ENCODE measurements at regions not wholly inside any gene's neighbourhood (a gene's known extent, or its start where the extent isn't known, plus 50 kb on each side); places are given as distances from the start of the nearest gene placed in this dataset.

GRCh38 chr2:121881038-121881437 is 125.6 kb downstream of the TSN start:
- H3K4me1 ChIP-seq (ENCODE audit: insufficient read depth): no peaks in the 10 kb centered on the region
- H3K27ac ChIP-seq: no peak overlapping the region
- no peaks in the 10 kb centered on the region for H3K36me3 ChIP-seq
- WGBS, 3 donors: 88 to 92% (median 92%) methylated on average over 4 of the region's 4 CpGs
- peaks cover 0 to 3% of the 10 kb centered on the region in 2 donors for H3K9me3 ChIP-seq
- TF ChIP-seq EP300 (IDR thresholded peaks at IDR 0.05) (no peak), POLR2A (IDR thresholded peaks at IDR 0.05) (no peak), CTCF (IDR thresholded peaks at IDR 0.05) (no peak)
- DNase-seq: no peak
- intact Hi-C loops (cut with DNase I): no loop called here
- H3K4me3 ChIP-seq: no peak overlapping the region
- H3K27me3 ChIP-seq: no peaks in the 10 kb centered on the region

- 87 to 97% (median 94%) methylated on average over 4 of the region's 4 CpGs for WGBS, 3 donors
These were observed 126.5 kb downstream of the TSN start for GRCh38 chr2:121881950-121882349.

GRCh38 chr2:121884078-121884477 is 128.6 kb downstream of the TSN start:
- H3K27ac ChIP-seq: no peak overlapping the region
- peaks cover 0 to under 1% of the 10 kb centered on the region in 2 donors for H3K9me3 ChIP-seq
- TF ChIP-seq EP300 (IDR thresholded peaks at IDR 0.05) (no peak), POLR2A (IDR thresholded peaks at IDR 0.05) (no peak), CTCF (IDR thresholded peaks at IDR 0.05) (no peak)
- WGBS, 3 donors: 19 to 32% (median 25%) methylated on average over 3 of the region's 3 CpGs
- no peak for DNase-seq
- no peaks in the 10 kb centered on the region for H3K27me3 ChIP-seq
- no peaks in the 10 kb centered on the region for H3K4me1 ChIP-seq (ENCODE audit: insufficient read depth)
- intact Hi-C loops (cut with DNase I): no loop called here
- H3K36me3 ChIP-seq: no peaks in the 10 kb centered on the region
- no peak overlapping the region for H3K4me3 ChIP-seq

More at GRCh38 chr2:121881950-121882349, 126.5 kb downstream of the TSN start:
- Histone ChIP-seq H3K27ac (no peak overlapping the region), H3K4me3 (no peak overlapping the region), H3K4me1 (ENCODE audit: insufficient read depth) (no peaks in the 10 kb centered on the region), H3K36me3 (no peaks in the 10 kb centered on the region), H3K9me3 (peaks cover 0 to 3% of the 10 kb centered on the region in 2 donors), H3K27me3 (no peaks in the 10 kb centered on the region)
- DNase-seq: no peak
- intact Hi-C loops (cut with DNase I): no loop called here
- no peak for TF ChIP-seq EP300 (IDR thresholded peaks at IDR 0.05)
- no peak for TF ChIP-seq CTCF (IDR thresholded peaks at IDR 0.05)
- TF ChIP-seq POLR2A (IDR thresholded peaks at IDR 0.05): no peak

- Histone ChIP-seq H3K9me3 (no peaks in the 10 kb centered on the region), H3K27ac (no peak overlapping the region), H3K36me3 (no peaks in the 10 kb centered on the region), H3K4me1 (ENCODE audit: insufficient read depth) (no peaks in the 10 kb centered on the region), H3K4me3 (no peak overlapping the region), H3K27me3 (no peaks in the 10 kb centered on the region)
- WGBS, 3 donors: 40 to 55% (median 45%) methylated on average over 4 of the region's 4 CpGs
- no peak for DNase-seq
- intact Hi-C loops (cut with DNase I): no loop called here
- TF ChIP-seq POLR2A (IDR thresholded peaks at IDR 0.05): no peak
- TF ChIP-seq EP300 (IDR thresholded peaks at IDR 0.05): no peak
- TF ChIP-seq CTCF (IDR thresholded peaks at IDR 0.05): no peak
These were observed 129.1 kb downstream of the TSN start for GRCh38 chr2:121884511-121884921.

All from ovary (tissue), 7 donors.